ENCODE measurements at regions not wholly inside any gene's neighbourhood (a gene's known extent, or its start where the extent isn't known, plus 50 kb on each side); places are given as distances from the start of the nearest gene placed in this dataset.
A peak's percentile ranks its signal among the peaks of the same experiment; 100 is the strongest.

GRCh38 chr12:111310076-111310870 lies 58.6 kb downstream of the PHETA1 start:
- DNase-seq (ENCODE audit: low read depth, low spot score): no peak

GRCh38 chr12:111309584-111309983 lies 59.3 kb downstream of the PHETA1 start:
- no peak for DNase-seq (ENCODE audit: low read depth, low spot score)

GRCh38 chr12:111308473-111308872 lies 60.4 kb downstream of the PHETA1 start:
- DNase-seq (ENCODE audit: low read depth, low spot score): no peak

GRCh38 chr12:111304642-111305071 lies 64.2 kb downstream of the PHETA1 start:
- peak; percentile 77 for DNase-seq (ENCODE audit: low read depth, low spot score)

GRCh38 chr12:111303531-111303930 lies 65.4 kb downstream of the PHETA1 start:
- no peak for DNase-seq (ENCODE audit: low read depth, low spot score)

- peak; percentile 86 for DNase-seq (ENCODE audit: low read depth, low spot score)
Measured at GRCh38 chr12:111298582-111299436, 70.1 kb downstream of the PHETA1 start.

GRCh38 chr12:111297703-111298426 lies 71.0 kb downstream of the PHETA1 start:
- peak; percentile 86 for DNase-seq (ENCODE audit: low read depth, low spot score)

GRCh38 chr12:111296906-111297463 lies 71.9 kb downstream of the PHETA1 start:
- DNase-seq (ENCODE audit: low read depth, low spot score): no peak

- DNase-seq (ENCODE audit: low read depth, low spot score): no peak
Measured at GRCh38 chr12:111295176-111295575, 73.7 kb downstream of the PHETA1 start.

GRCh38 chr12:111293266-111294009 lies 75.5 kb downstream of the PHETA1 start:
- no peak for DNase-seq (ENCODE audit: low read depth, low spot score)

GRCh38 chr12:111291357-111291756 lies 77.5 kb downstream of the PHETA1 start:
- DNase-seq (ENCODE audit: low read depth, low spot score): no peak

- DNase-seq (ENCODE audit: low read depth, low spot score): no peak
Measured at GRCh38 chr12:111288771-111289170, 80.1 kb downstream of the PHETA1 start.

- DNase-seq (ENCODE audit: low read depth, low spot score): no peak
Measured at GRCh38 chr12:111287125-111287900, 81.6 kb downstream of the PHETA1 start.

- peak; percentile 37 for DNase-seq (ENCODE audit: low read depth, low spot score)
Measured at GRCh38 chr12:111285200-111285599, 83.7 kb downstream of the PHETA1 start.

- DNase-seq (ENCODE audit: low read depth, low spot score): no peak
Measured at GRCh38 chr12:111284709-111285108, 84.2 kb downstream of the PHETA1 start.

GRCh38 chr12:111283966-111284365 lies 84.9 kb downstream of the PHETA1 start:
- DNase-seq (ENCODE audit: low read depth, low spot score): no peak

GRCh38 chr12:111283521-111283920 lies 85.4 kb downstream of the PHETA1 start:
- DNase-seq (ENCODE audit: low read depth, low spot score): no peak

- no peak for DNase-seq (ENCODE audit: low read depth, low spot score)
Measured at GRCh38 chr12:111277570-111277969, 91.3 kb downstream of the PHETA1 start.

GRCh38 chr12:111276146-111276545 lies 92.7 kb downstream of the PHETA1 start:
- DNase-seq (ENCODE audit: low read depth, low spot score): no peak

- no peak for DNase-seq (ENCODE audit: low read depth, low spot score)
Measured at GRCh38 chr12:111275308-111275707, 93.6 kb downstream of the PHETA1 start.
